Adrenal gland (tissue), 5 donors: ENCODE measurements at regions not wholly inside any gene's neighbourhood (a gene's known extent, or its start where the extent isn't known, plus 50 kb on each side); places are given as distances from the start of the nearest gene placed in this dataset.

ENCODE experiments used
- CTCF ChIP-seq, 6 experiments: fragments of 450-650 bp in 4 of 6; fragments of 200-600 bp in 2 of 6; sonication (generic) in 1 of 6; IDR thresholded peaks; 1 replicate in 5 of 6; 2 replicates in 1 of 6; pipeline versions ENCODE4 v1.5.1 to v1.8.0; 2016 to 2021; ENCODE audit warnings: antibody characterized with exemption in 6 of 6, mild to moderate bottlenecking in 2 of 6, moderate library complexity in 1 of 6
- POLR2A ChIP-seq, 2 donors: fragments of 450-650 bp; IDR thresholded peaks; one replicate each; pipeline ENCODE4 v1.6.1; 2017; ENCODE audit warnings: antibody characterized with exemption in 2 of 2, mild to moderate bottlenecking in 2 of 2, moderate library complexity in 1 of 2
- donor health status: DM: no; HTN: no; CAD: no.

GRCh38 chr1:232897949-232898465, 52.4 kb upstream of the NTPCR start:
- TF ChIP-seq CTCF (IDR thresholded peaks at IDR 0.05) = no peak
- TF ChIP-seq POLR2A (IDR thresholded peaks at IDR 0.05) = no peak
